Activated CD4-positive, alpha-beta T cell treated with anti-CD3 and anti-CD28 coated beads, Interleukin-2, amount 50 U/mL, for 16 hours (primary cell): ENCODE measurements at regions not wholly inside any gene's neighbourhood (a gene's known extent, or its start where the extent isn't known, plus 50 kb on each side); places are given as distances from the start of the nearest gene placed in this dataset.

ENCODE experiments used
- DNase-seq: peaks from one replicate; pipeline ENCODE4 v3.0.0-alpha.2; 2020

DNA sequence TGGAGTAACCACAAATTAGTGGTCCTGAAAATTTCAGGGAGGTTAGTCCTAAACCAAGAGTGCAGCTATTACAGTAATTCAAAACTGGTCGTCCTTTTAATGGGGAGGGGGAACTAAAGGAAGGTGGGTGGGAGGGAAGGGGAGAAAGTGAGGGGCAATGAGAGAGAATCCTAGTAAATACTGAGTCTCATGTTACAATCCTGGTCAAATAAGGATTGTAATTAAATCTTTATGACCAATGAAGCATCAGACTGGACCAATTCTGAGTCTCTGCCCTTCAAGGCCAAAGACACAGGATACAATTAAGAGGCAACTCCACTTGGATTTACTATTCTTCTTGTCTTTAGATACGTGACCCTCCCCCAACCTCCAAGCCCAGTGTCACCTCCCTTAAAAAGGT, 262.9 kb downstream of the BCL11A start:
- no peak for DNase-seq

GRCh38 chr2:60285626-60286316, 267.7 kb downstream of the BCL11A start:
- DNase-seq, result no peak

GRCh38 chr2:60283626-60284025, 269.8 kb downstream of the BCL11A start:
- no peak for DNase-seq

DNA sequence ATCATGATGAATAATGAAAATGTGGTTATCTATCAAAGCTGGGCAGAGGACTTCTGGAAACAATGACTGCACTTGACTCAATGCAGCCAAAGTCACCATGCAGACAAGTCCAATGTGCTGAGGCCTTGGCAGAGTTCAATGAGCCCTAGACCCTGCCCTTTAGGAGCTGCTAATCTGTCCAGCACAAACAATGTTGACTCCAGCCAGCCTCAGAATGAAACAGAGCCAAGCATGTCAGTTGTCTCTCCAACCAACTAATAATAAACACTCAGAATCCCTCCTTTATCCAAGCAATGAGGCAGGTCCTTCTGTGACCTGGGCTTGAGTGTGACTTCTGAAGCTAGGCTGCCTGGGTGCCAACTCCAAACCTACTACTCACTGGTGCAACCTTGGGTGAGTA, 270.6 kb downstream of the BCL11A start:
- no peak for DNase-seq

- no peak for DNase-seq
Observed at GRCh38 chr2:60281730-60282129, 271.7 kb downstream of the BCL11A start.

DNA sequence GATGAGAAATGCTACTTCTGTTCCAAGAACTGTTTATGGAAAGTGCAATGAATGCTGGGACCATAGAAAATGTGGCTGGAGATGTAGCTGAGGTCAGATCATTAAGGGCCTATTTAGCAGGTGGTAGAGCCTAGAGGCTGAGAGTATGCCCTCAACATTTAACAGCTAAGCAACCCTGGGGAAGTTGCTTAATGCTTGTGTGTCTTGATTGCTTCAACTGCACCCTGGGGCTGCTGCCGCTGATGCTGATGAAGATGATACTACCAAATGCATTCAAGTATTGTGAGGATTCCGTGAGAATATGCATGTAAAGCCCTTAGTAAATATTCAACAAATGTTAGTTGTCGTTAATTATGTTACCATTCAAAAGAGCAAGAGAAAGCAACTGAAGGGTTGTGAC, 273.2 kb downstream of the BCL11A start:
- no peak for DNase-seq

- DNase-seq, result no peak
Observed at GRCh38 chr2:60278906-60279305, 274.5 kb downstream of the BCL11A start.

DNA sequence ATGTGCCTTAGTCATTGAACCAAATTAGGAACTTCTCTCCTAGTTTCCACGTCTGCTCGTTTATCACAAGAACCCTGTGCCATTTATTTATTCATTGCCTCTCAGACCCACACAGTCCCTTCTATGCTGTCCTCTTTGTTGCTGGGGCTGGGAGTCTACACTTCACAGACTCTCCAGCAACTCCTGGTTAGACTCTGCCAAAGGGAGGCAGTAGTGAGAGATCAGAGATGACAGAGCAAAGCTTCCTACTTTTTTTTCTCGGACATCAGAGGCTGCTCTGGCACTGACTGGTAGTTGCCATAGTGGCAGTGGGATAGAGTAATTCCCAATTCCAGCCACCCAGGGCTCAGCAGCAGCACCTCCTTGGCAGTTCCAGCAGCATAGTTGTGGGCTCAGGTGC, 277.5 kb downstream of the BCL11A start:
- no peak for DNase-seq

DNA sequence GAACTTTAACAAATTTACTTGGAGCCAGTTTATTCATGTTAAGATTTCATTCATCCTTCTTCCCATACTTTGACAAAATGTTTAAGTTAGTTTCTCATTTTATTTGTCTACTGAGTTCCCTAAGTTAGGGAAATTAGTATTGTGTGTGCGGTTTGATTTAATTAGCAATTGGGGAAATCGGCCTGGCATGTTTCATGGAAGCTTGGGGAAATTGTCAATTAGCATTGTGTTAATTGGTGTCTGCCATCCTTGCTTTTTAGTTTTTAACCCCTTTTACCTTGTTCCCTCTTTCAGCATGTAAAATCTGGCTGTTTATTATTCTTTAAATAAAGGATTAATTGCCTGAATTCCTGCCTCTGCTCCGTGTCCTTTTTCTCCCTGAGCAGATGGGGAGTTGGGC, 279.6 kb downstream of the BCL11A start:
- DNase-seq, result no peak

GRCh38 chr2:60271713-60272112, 281.7 kb downstream of the BCL11A start:
- DNase-seq, result no peak

- no peak for DNase-seq
Observed at GRCh38 chr2:60271131-60271530, 282.3 kb downstream of the BCL11A start.

DNA sequence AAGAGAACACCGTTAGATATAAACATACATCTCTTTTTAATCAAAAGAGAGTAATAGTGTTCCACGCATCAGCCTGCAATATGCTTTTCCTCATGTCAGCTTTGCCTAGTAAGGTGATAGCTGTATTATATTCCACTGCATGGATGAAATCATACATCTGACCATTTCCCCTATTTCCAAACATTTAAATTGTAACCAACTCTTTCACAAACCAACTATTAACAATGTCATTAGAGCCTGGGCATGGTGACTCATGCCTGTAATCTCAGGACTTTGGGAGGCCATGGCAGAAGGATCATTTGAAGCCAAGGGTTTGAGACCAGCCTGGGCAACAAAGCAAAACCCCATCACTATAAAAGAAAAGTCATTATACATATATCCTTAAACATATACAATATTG, 284.8 kb downstream of the BCL11A start:
- DNase-seq, result no peak

DNA sequence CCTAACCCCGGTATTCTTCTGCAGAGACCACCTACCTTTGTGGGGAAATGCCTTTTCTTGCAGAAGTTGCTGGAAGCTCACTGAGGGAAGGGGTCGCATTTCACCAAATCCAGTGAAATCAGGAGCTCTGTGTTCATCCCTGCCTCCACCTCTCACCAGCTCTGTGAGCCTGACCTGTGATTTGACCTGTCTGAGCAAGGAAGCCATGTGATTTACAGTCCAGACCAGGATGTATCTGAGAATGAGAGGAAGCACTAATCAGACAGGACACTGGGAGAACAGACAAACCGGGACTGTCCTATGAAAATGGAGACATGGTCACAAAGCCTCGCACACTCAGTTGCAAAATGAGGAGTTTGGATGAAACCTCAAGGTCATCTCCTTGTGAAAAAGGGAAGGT, 285.4 kb downstream of the BCL11A start:
- DNase-seq, result no peak

DNA sequence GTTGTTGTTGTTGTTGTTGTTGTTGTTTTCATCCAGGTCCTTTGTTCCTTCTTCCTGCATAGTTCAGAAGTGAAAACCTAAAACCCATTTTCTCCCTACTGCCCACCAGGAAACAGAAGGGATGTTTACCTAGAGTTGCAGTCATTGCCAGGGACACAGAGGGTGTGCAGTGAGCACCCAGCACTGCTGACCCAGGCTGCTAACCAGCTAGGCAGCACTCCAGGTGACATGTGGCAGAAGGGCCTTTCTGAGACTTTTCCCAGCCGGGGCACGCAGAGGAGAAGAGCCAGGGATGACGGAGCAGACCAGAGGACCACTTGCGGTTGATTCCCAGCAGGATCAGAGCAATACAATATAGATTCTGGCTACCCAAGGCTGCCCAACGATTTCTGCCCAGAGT, 286.3 kb downstream of the BCL11A start:
- no peak for DNase-seq

GRCh38 chr2:60262178-60262577, 291.3 kb downstream of the BCL11A start:
- DNase-seq, result no peak

GRCh38 chr2:60260639-60261296, 292.7 kb downstream of the BCL11A start:
- no peak for DNase-seq

- no peak for DNase-seq
Observed at GRCh38 chr2:60259781-60260180, 293.7 kb downstream of the BCL11A start.

GRCh38 chr2:60252581-60253150, 300.8 kb downstream of the BCL11A start:
- DNase-seq, result no peak

- no peak for DNase-seq
Observed at GRCh38 chr2:60251247-60251646, 302.2 kb downstream of the BCL11A start.

- DNase-seq, result no peak
Observed at GRCh38 chr2:60249879-60250278, 303.6 kb downstream of the BCL11A start.

- DNase-seq, result no peak
Observed at GRCh38 chr2:60247471-60247870, 306.0 kb downstream of the BCL11A start.

DNA sequence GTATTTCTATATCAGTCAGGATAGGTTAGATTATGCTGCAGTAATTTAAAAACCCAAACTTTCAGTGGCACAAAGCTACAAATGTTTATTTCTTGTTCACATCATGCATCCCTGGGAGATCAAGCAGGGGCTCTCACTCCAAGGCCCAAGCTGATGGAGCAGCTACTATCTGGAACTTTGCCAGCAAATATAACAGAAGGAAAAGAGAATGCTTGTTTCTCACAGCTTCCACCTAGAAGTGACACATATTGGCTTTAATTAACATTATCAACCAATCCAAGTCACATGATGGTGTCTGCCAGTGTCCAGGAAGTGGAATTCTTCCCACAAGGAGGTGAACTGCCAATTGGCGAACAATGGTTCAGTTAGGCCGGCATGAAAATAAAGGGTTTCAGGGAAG, 306.9 kb downstream of the BCL11A start:
- no peak for DNase-seq

DNA sequence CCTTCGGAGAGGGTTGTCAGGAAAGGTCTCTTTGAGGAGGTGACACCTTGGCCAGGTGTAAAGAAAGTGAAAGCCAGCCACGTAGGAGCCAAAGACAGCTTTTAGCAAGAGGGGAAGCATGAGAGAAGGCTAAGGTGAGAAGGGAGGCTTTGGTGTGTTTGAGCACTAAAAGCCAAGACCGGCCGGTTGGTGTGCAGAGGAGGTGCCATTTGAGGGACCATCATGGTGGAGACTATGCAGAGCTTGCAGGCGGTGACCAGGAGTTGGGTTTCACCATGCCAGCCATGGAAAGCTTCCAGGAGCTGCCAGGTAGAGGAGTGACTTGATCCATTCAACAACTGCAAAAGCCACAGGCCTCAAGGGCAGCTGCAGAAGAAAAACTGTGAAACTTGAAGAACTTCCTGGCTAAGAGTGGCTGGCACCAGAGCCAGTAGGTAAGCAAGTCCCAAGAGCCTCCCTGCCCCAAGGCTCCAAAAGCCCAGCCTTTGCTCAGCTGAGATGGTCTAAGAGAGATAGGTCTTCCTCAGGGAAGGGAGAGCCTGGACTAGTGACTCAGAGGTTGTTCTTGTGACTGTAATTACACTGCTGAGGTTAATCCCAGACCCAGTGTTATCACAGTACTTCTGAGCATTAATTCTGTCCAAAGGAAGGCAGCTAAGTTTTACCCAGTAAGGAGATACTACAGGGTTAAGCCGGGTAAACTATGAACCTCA, 319.0 kb downstream of the BCL11A start:
- DNase-seq, result no peak

DNA sequence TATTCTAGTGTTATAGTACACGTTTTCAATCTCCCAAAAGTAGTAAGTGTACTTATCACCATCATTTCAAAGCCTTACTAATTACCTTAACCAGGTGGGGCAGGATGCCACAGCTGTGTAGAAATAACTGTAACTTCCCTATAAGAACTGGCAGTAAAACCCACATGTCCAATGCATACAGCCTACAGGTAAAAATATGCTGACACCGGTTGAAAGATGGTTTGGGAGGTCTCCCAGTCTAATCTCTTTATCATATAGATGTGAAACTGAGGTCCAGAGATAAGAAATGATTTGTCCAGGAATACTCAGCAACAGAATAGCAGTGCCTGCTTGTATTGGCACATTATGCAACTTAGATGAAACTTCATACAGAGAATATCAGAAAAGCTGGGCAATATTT, 322.9 kb downstream of the BCL11A start:
- DNase-seq, result no peak
